OCI-LY1 (cell line): ENCODE measurements at regions not wholly inside any gene's neighbourhood (a gene's known extent, or its start where the extent isn't known, plus 50 kb on each side); places are given as distances from the start of the nearest gene placed in this dataset.
"Not testable (repeated sequence)": the region's sequence is repeated elsewhere in the genome, so short reads cannot be mapped to it uniquely, and the experiment has no call there.

Experiments
- H2AFZ ChIP-seq: fragments of 200-600 bp; sonication (generic), shearing (Covaris generic); 2 replicates; pipeline ENCODE4 v1.6.0; 2014; ENCODE audit warnings: antibody characterized with exemption, mild to moderate bottlenecking, low read length
- H3F3A ChIP-seq: fragments of 200-600 bp; sonication (generic), shearing (Covaris generic); 2 replicates; pipeline ENCODE4 v1.6.0; 2014; ENCODE audit warnings: mild to moderate bottlenecking, antibody characterized with exemption, low read length, moderate library complexity; ENCODE audit not compliant: insufficient read depth
- H3K27ac ChIP-seq: fragments of 200-600 bp; sonication (generic); 2 replicates; pipeline ENCODE4 v1.5.1; 2014; ENCODE audit warnings: low read length, mixed run types, mild to moderate bottlenecking, low read depth; ENCODE audit not compliant: poor library complexity, severe bottlenecking
- H3K27me3 ChIP-seq: fragments of 200-600 bp; sonication (generic); 2 replicates; pipeline ENCODE4 v1.6.0; 2014; ENCODE audit warnings: antibody characterized with exemption, mild to moderate bottlenecking, low read length, moderate library complexity; ENCODE audit not compliant: insufficient read depth
- H3K36me3 ChIP-seq: fragments of 200-600 bp; sonication (generic); 2 replicates; pipeline ENCODE4 v1.6.1; 2014; ENCODE audit warnings: mild to moderate bottlenecking, antibody characterized with exemption, low read length, moderate library complexity, mixed read lengths; ENCODE audit not compliant: insufficient read depth
- H3K4me1 ChIP-seq: fragments of 200-600 bp; sonication (generic); 2 replicates; pipeline ENCODE4 v1.5.1; 2014; ENCODE audit warnings: mild to moderate bottlenecking, low read length, moderate library complexity; ENCODE audit not compliant: insufficient read depth, severe bottlenecking
- H3K4me2 ChIP-seq: fragments of 200-600 bp; sonication (generic), shearing (Covaris generic); 2 replicates; pipeline ENCODE4 v1.6.1; 2014; ENCODE audit warnings: low read length
- H3K4me3 ChIP-seq: fragments of 200-600 bp; sonication (generic); 2 replicates; pipeline ENCODE4 v1.5.1; 2014; ENCODE audit warnings: low read length, low read depth, mild to moderate bottlenecking, mixed read lengths; ENCODE audit not compliant: poor library complexity, severe bottlenecking
- H3K79me2 ChIP-seq: fragments of 200-600 bp; shearing (Covaris generic); 2 replicates; pipeline ENCODE4 v1.6.1; 2016; ENCODE audit warnings: mixed run types, low read length, mixed read lengths; ENCODE audit not compliant: insufficient read depth
- H3K9ac ChIP-seq: fragments of 200-600 bp; sonication (generic), shearing (Covaris generic); 2 replicates; pipeline ENCODE4 v1.6.1; 2014; ENCODE audit warnings: mild to moderate bottlenecking, low read length, mixed read lengths
- H3K9me2 ChIP-seq: fragments of 200-600 bp; sonication (generic), shearing (Covaris generic); 2 replicates; pipeline ENCODE4 v1.6.1; 2014; ENCODE audit warnings: low read depth, mild to moderate bottlenecking, low read length, mixed read lengths
- H3K9me3 ChIP-seq: fragments of 200-600 bp; shearing (Covaris generic); 2 replicates; pipeline ENCODE4 v1.6.1; 2014; ENCODE audit warnings: low read length, mixed read lengths
- H4K20me1 ChIP-seq: fragments of 200-600 bp; sonication (generic), shearing (Covaris generic); 2 replicates; pipeline ENCODE4 v1.6.0; 2016; ENCODE audit warnings: mild to moderate bottlenecking, low read length; ENCODE audit not compliant: insufficient read depth
- CTCF ChIP-seq: fragments of 200-600 bp; sonication (generic), shearing (Covaris generic); IDR thresholded peaks from 2 replicates; pipeline ENCODE4 v1.5.1; 2017; ENCODE audit warnings: mild to moderate bottlenecking, antibody characterized with exemption, low read length, moderate library complexity, mixed read lengths
- EZH2 ChIP-seq: fragments of 200-600 bp; sonication (generic), shearing (Covaris generic); IDR thresholded peaks from 2 replicates; pipeline ENCODE4 v1.8.0; 2017; ENCODE audit warnings: borderline replicate concordance, mixed run types, mild to moderate bottlenecking, antibody characterized with exemption, low read length, moderate library complexity, mixed read lengths

- H3K9me3 ChIP-seq, result no peaks in the 10 kb centered on the region
- H3K4me3 ChIP-seq, result no peak overlapping the region
- H3F3A ChIP-seq, result no peaks in the 10 kb centered on the region
- H3K4me2 ChIP-seq, result no peak overlapping the region
- H3K27me3 ChIP-seq, result no peaks in the 10 kb centered on the region
- H2AFZ ChIP-seq, result no peak overlapping the region
- no peaks in the 10 kb centered on the region for H3K79me2 ChIP-seq
- no peak overlapping the region for H3K27ac ChIP-seq
- TF ChIP-seq CTCF (no peak), EZH2 (no peak)
- H3K9me2 ChIP-seq, result no peaks in the 10 kb centered on the region
- H3K9ac ChIP-seq, result no peak overlapping the region
- no peaks in the 10 kb centered on the region for H3K36me3 ChIP-seq
- H3K4me1 ChIP-seq, result no peaks in the 10 kb centered on the region
- H4K20me1 ChIP-seq, result no peaks in the 10 kb centered on the region
Observed at GRCh38 chr3:16072420-16073110, 101.9 kb upstream of the GALNT15 start.

- Histone ChIP-seq H3F3A (no peaks in the 10 kb centered on the region), H3K9ac (no peak overlapping the region), H3K27ac (no peak overlapping the region), H3K4me2 (no peak overlapping the region), H3K36me3 (no peaks in the 10 kb centered on the region), H3K9me2 (no peaks in the 10 kb centered on the region), H3K27me3 (no peaks in the 10 kb centered on the region), H3K4me1 (no peaks in the 10 kb centered on the region), H3K4me3 (no peak overlapping the region), H3K9me3 (no peaks in the 10 kb centered on the region), H3K79me2 (no peaks in the 10 kb centered on the region), H2AFZ (no peak overlapping the region), H4K20me1 (no peaks in the 10 kb centered on the region)
- no peak for TF ChIP-seq CTCF
- TF ChIP-seq EZH2, result no peak
Observed at GRCh38 chr3:16073203-16073602, 101.3 kb upstream of the GALNT15 start.

- H3K4me2 ChIP-seq, result not testable (repeated sequence)
Observed at GRCh38 chr3:16073990-16074671, 100.3 kb upstream of the GALNT15 start.

GRCh38 chr3:16075647-16076046 is 98.8 kb upstream of the GALNT15 start:
- Histone ChIP-seq H3K4me3 (no peak overlapping the region), H3K9me2 (no peaks in the 10 kb centered on the region), H2AFZ (no peak overlapping the region), H4K20me1 (no peaks in the 10 kb centered on the region), H3K9ac (no peak overlapping the region), H3K27me3 (no peaks in the 10 kb centered on the region), H3K27ac (no peak overlapping the region), H3K79me2 (no peaks in the 10 kb centered on the region), H3K4me2 (no peak overlapping the region), H3K9me3 (no peaks in the 10 kb centered on the region), H3K36me3 (no peaks in the 10 kb centered on the region), H3F3A (no peaks in the 10 kb centered on the region), H3K4me1 (no peaks in the 10 kb centered on the region)
- TF ChIP-seq EZH2, result no peak
- TF ChIP-seq CTCF, result no peak

More at GRCh38 chr3:16073990-16074671, 100.3 kb upstream of the GALNT15 start:
- H3K27me3 ChIP-seq, H3K9ac ChIP-seq, H2AFZ ChIP-seq, H3K27ac ChIP-seq, H3K79me2 ChIP-seq, H3K4me3 ChIP-seq, H4K20me1 ChIP-seq, H3K9me3 ChIP-seq, H3F3A ChIP-seq, H3K36me3 ChIP-seq, H3K9me2 ChIP-seq, H3K4me1 ChIP-seq: not testable (repeated sequence)
